GM04503 (cell line): ENCODE measurements at regions not wholly inside any gene's neighbourhood (a gene's known extent, or its start where the extent isn't known, plus 50 kb on each side); places are given as distances from the start of the nearest gene placed in this dataset.

Experiments used
- DNase-seq: peaks from one replicate; pipeline ENCODE4 v3.0.0-alpha.2; 2012; ENCODE audit warnings: low read depth

- DNase-seq, result no peak
These were observed 50.1 kb downstream of the CEP43 start for GRCh38 chr6:167049275-167049674.

DNA sequence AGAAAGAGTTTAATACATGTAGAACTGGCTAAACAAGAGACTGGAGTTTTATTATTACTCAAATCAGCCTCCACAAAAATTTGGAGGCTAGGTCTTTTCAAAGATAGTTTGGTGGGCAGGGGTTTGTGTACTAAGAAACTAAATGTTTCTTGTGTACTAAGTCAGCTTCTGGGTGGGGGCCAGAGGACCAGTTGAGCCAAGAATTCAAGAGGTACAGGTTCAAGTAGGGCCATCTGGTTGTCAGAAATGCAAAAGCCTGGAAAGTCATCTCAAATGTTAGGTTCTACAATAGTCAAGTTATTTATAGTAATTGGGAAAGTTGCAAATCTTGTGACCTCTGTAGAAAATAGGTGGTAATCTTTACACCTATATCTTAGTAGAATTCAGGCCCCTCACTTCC lies 51.7 kb downstream of the CEP43 start:
- no peak for DNase-seq

DNA sequence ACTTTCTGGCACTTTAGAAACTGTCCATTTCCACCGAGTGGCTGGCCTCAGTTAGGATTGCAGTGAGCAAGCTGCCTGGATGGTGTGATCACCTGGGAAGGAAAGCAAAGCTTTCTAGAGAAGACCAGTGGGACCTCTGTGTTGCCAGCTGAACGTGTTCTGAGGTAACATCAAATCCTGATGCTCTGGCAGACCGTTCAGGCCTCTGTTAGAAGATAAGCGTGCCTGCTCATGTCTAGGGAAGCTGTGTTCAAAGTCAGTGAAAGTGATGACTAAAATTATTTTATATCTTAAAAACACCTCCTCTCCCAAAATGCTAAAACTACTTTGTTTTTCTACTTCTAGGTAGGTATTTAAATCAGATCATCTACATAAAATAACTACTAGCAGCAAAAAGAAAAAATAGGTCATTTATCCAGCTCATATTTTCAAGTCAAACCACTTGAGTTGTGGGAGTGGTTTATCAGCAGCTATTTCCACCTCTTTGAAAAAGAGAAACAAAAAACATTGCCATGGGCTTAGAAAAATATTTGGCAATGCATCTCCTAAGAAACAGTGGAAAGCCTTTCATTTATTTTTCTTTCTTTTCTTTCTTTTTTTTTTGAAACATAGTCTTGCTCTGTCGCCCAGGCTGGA lies 54.8 kb downstream of the CEP43 start:
- no peak for DNase-seq

- DNase-seq, result no peak
These were observed 55.8 kb downstream of the CEP43 start for GRCh38 chr6:167054987-167055386.

DNA sequence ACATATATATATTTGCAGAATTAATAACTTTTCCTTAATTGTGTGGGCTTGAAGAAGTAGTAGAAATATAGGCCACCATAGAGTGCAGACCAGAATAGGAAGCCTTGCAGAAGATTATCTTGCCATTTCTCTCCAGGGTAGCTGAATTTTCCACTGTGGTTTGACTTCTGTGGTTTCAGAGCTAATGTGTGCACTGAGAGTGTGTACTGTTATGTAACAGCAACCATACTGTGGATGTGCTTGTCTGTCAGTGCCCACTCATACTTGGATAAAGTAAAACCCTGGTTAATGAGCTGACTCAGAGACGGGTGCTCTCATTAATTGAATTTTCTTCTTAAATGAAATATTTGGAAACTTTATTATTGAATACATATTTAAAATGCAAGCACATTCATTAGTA lies 57.2 kb downstream of the CEP43 start:
- DNase-seq, result no peak

DNA sequence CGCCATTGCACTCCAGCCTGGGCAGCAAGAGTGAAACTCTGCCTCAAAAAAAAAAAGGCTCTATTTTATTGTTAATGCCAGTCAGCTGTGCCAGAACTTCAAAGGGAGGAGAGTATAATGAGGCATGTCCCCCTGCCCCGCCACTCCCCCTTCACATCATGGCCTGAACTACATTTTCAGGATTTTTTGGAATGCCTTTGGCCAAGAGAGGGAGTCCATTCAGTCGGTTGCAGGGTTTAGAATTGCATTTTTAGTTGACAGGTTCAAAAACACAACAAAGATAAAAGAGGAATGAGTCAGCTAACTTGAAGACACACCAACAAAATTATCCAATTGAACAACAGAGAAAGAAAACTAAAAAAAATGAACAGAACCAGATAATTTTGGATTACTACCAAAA lies 59.1 kb downstream of the CEP43 start:
- DNase-seq, result peak; percentile 36
